Thyroid gland (tissue), 4 donors: ENCODE measurements at regions not wholly inside any gene's neighbourhood (a gene's known extent, or its start where the extent isn't known, plus 50 kb on each side); places are given as distances from the start of the nearest gene placed in this dataset.

Source experiments
- POLR2A ChIP-seq, 2 donors: fragments of 450-650 bp; IDR thresholded peaks; one replicate each; pipeline ENCODE4 v1.6.1; 2017; ENCODE audit warnings: antibody characterized with exemption in 2 of 2, mild to moderate bottlenecking in 2 of 2, moderate library complexity in 1 of 2
- TF ChIP-seq, protein P1 (sequence below), 6 experiments: fragments of 200-600 bp in 3 of 6; fragments of 450-650 bp in 3 of 6; sonication (generic) in 3 of 6; IDR thresholded peaks; one replicate each; pipeline ENCODE4 v1.5.1; 2016 to 2019; ENCODE audit warnings: antibody characterized with exemption in 6 of 6, mild to moderate bottlenecking in 2 of 6, inconsistent platforms in 1 of 6, moderate library complexity in 1 of 6

DNA sequence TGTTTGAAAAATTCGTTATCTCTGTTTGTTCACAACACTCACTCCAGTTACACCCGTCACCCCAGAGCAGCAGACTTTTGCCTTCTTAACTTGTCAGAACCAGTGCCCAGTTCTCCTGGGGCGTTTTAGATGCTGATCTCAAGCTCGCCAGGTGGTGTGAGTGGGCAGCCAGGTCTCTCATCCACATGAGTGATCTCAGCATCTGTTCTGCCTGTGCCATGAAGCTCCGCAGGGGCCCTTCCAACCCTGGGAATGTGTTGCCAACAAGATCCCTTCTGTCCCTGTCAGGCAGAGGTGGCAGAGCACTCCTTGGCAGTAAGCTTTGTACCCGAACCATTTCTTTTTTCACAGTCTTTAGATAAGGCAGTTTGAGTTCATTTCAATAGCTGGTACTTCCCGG, 896.5 kb downstream of the UQCRFS1 start:
- TF ChIP-seq, protein P1, sequence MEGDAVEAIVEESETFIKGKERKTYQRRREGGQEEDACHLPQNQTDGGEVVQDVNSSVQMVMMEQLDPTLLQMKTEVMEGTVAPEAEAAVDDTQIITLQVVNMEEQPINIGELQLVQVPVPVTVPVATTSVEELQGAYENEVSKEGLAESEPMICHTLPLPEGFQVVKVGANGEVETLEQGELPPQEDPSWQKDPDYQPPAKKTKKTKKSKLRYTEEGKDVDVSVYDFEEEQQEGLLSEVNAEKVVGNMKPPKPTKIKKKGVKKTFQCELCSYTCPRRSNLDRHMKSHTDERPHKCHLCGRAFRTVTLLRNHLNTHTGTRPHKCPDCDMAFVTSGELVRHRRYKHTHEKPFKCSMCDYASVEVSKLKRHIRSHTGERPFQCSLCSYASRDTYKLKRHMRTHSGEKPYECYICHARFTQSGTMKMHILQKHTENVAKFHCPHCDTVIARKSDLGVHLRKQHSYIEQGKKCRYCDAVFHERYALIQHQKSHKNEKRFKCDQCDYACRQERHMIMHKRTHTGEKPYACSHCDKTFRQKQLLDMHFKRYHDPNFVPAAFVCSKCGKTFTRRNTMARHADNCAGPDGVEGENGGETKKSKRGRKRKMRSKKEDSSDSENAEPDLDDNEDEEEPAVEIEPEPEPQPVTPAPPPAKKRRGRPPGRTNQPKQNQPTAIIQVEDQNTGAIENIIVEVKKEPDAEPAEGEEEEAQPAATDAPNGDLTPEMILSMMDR (IDR thresholded peaks at IDR 0.05): no peak
- no peak for TF ChIP-seq POLR2A (IDR thresholded peaks at IDR 0.05)
